ENCODE measurements at regions not wholly inside any gene's neighbourhood (a gene's known extent, or its start where the extent isn't known, plus 50 kb on each side); places are given as distances from the start of the nearest gene placed in this dataset.

- Histone ChIP-seq H3K4me2 (ENCODE audit: low read depth, low read length) (no peak overlapping the region), H2AFZ (ENCODE audit: low read length) (no peak overlapping the region), H3K36me3 (replicated peaks; ENCODE audit: insufficient read depth, low read length) (no peaks in the 10 kb centered on the region), H3K9me3 (replicated peaks; ENCODE audit: insufficient read depth, low read length) (no peaks in the 10 kb centered on the region), H3K79me2 (ENCODE audit: low read length) (no peaks in the 10 kb centered on the region), H3K4me3 (ENCODE audit: low read length) (no peak overlapping the region), H3F3A (ENCODE audit: insufficient read depth, low read length) (no peaks in the 10 kb centered on the region), H3K9ac (ENCODE audit: low read length) (no peak overlapping the region), H3K9me2 (replicated peaks; ENCODE audit: insufficient read depth, low read length) (no peaks in the 10 kb centered on the region), H3K27me3 (replicated peaks; ENCODE audit: insufficient read depth, low read length) (no peaks in the 10 kb centered on the region), H3K4me1 (ENCODE audit: low read length) (no peaks in the 10 kb centered on the region), H4K20me1 (ENCODE audit: insufficient read depth, low read length) (no peaks in the 10 kb centered on the region), H3K27ac (ENCODE audit: low read length) (no peak overlapping the region)
- DNase-seq, result no peak
- TF ChIP-seq, protein P1, sequence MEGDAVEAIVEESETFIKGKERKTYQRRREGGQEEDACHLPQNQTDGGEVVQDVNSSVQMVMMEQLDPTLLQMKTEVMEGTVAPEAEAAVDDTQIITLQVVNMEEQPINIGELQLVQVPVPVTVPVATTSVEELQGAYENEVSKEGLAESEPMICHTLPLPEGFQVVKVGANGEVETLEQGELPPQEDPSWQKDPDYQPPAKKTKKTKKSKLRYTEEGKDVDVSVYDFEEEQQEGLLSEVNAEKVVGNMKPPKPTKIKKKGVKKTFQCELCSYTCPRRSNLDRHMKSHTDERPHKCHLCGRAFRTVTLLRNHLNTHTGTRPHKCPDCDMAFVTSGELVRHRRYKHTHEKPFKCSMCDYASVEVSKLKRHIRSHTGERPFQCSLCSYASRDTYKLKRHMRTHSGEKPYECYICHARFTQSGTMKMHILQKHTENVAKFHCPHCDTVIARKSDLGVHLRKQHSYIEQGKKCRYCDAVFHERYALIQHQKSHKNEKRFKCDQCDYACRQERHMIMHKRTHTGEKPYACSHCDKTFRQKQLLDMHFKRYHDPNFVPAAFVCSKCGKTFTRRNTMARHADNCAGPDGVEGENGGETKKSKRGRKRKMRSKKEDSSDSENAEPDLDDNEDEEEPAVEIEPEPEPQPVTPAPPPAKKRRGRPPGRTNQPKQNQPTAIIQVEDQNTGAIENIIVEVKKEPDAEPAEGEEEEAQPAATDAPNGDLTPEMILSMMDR (IDR thresholded peaks at IDR 0.05; ENCODE audit: low read length), result no peak
- TF ChIP-seq EZH2 (optimal IDR thresholded peaks at IDR 0.05; ENCODE audit: low read depth, low read length), result no peak
- no peak for TF ChIP-seq EZH2phosphoT487 (IDR thresholded peaks at IDR 0.05; ENCODE audit: low read length)
These were observed 744.7 kb upstream of the GOT2 start for GRCh38 chr16:59478838-59479237.

GRCh38 chr16:59470556-59470955, 736.4 kb upstream of the GOT2 start:
- no peak overlapping the region for H2AFZ ChIP-seq (ENCODE audit: low read length)
- no peak overlapping the region for H3K27ac ChIP-seq (ENCODE audit: low read length)

GRCh38 chr16:59469266-59469665, 735.1 kb upstream of the GOT2 start:
- TF ChIP-seq EZH2phosphoT487 (IDR thresholded peaks at IDR 0.05; ENCODE audit: low read length), result no peak
- TF ChIP-seq EZH2 (optimal IDR thresholded peaks at IDR 0.05; ENCODE audit: low read depth, low read length), result no peak
- TF ChIP-seq, protein P1 (IDR thresholded peaks at IDR 0.05; ENCODE audit: low read length), result no peak
- H3K4me1 ChIP-seq (ENCODE audit: low read length), result no peaks in the 10 kb centered on the region
- no peaks in the 10 kb centered on the region for H3K9me2 ChIP-seq (replicated peaks; ENCODE audit: insufficient read depth, low read length)
- H3K4me3 ChIP-seq (ENCODE audit: low read length), result no peak overlapping the region
- H4K20me1 ChIP-seq (ENCODE audit: insufficient read depth, low read length), result no peaks in the 10 kb centered on the region
- H3K79me2 ChIP-seq (ENCODE audit: low read length), result no peaks in the 10 kb centered on the region
- no peaks in the 10 kb centered on the region for H3F3A ChIP-seq (ENCODE audit: insufficient read depth, low read length)
- no peak overlapping the region for H3K9ac ChIP-seq (ENCODE audit: low read length)
- no peak overlapping the region for H3K4me2 ChIP-seq (ENCODE audit: low read depth, low read length)
- H3K9me3 ChIP-seq (replicated peaks; ENCODE audit: insufficient read depth, low read length), result no peaks in the 10 kb centered on the region
- H3K27me3 ChIP-seq (replicated peaks; ENCODE audit: insufficient read depth, low read length), result no peaks in the 10 kb centered on the region
- DNase-seq, result no peak
- no peaks in the 10 kb centered on the region for H3K36me3 ChIP-seq (replicated peaks; ENCODE audit: insufficient read depth, low read length)
- no peak overlapping the region for H2AFZ ChIP-seq (ENCODE audit: low read length)
- no peak overlapping the region for H3K27ac ChIP-seq (ENCODE audit: low read length)

More at GRCh38 chr16:59470556-59470955, 736.4 kb upstream of the GOT2 start:
- Histone ChIP-seq H4K20me1 (ENCODE audit: insufficient read depth, low read length) (no peaks in the 10 kb centered on the region), H3K4me1 (ENCODE audit: low read length) (no peaks in the 10 kb centered on the region), H3K9me2 (replicated peaks; ENCODE audit: insufficient read depth, low read length) (no peaks in the 10 kb centered on the region), H3K9ac (ENCODE audit: low read length) (no peak overlapping the region), H3K79me2 (ENCODE audit: low read length) (no peaks in the 10 kb centered on the region), H3K27me3 (replicated peaks; ENCODE audit: insufficient read depth, low read length) (no peaks in the 10 kb centered on the region), H3K9me3 (replicated peaks; ENCODE audit: insufficient read depth, low read length) (no peaks in the 10 kb centered on the region), H3K4me3 (ENCODE audit: low read length) (no peak overlapping the region), H3F3A (ENCODE audit: insufficient read depth, low read length) (no peaks in the 10 kb centered on the region), H3K36me3 (replicated peaks; ENCODE audit: insufficient read depth, low read length) (no peaks in the 10 kb centered on the region), H3K4me2 (ENCODE audit: low read depth, low read length) (no peak overlapping the region)
- no peak for TF ChIP-seq EZH2 (optimal IDR thresholded peaks at IDR 0.05; ENCODE audit: low read depth, low read length)
- no peak for TF ChIP-seq EZH2phosphoT487 (IDR thresholded peaks at IDR 0.05; ENCODE audit: low read length)
- TF ChIP-seq, protein P1 (IDR thresholded peaks at IDR 0.05; ENCODE audit: low read length), result no peak
- DNase-seq, result no peak
